Dermis microvascular lymphatic vessel endothelial cell (primary cell): ENCODE measurements at regions not wholly inside any gene's neighbourhood (a gene's known extent, or its start where the extent isn't known, plus 50 kb on each side); places are given as distances from the start of the nearest gene placed in this dataset.

ENCODE experiments used
- DNase-seq, 2 donors: peaks; one replicate each; pipeline versions ENCODE4 v3.0.0 to v3.0.0-alpha.2; 2010; ENCODE audit warnings: low read depth in 2 of 2

- no peak for DNase-seq
These were observed 1307.6 kb downstream of the XPNPEP1 start for GRCh38 chr10:108615576-108616320.

DNA sequence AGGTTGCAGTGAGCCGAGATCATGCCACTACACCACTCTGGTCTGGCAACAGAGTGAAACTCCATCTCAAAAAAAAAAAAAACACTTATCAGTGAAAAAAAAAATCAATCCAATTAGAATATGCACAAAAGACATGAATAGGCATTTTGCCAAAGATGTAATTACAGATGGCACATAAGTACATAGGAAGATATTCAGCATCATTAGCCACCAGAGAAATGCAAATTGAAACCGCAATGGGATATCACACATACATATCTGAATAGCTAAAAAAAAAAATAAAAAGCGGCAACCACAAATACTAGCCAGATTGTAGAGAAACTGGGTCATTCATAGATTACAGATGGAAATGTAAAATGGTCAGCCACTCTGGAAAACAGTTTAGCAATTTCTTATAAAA lies 1310.8 kb downstream of the XPNPEP1 start:
- DNase-seq, result no peak

GRCh38 chr10:108608860-108609259 lies 1314.5 kb downstream of the XPNPEP1 start:
- DNase-seq, result no peak

GRCh38 chr10:108601851-108602250 lies 1321.5 kb downstream of the XPNPEP1 start:
- peak in 1 of 2 donors; percentile 55 for DNase-seq

DNA sequence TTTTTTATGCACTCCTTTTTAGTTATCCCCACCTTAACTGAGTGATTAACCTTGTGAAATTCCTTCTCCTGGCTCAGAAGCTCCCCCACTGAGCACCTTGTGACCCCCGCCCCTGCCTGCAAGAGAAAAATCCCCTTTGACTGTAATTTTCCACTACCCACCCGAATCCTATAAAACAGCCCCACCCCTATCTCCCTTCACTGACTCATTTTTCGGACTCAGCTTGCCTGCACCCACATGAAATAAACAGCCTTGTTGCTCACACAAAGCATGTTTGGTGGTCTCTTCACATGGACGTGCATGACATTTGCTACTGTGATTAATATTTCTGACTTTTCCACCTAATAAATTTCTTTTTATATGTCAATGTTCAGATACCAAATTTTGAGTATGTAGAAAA lies 1322.8 kb downstream of the XPNPEP1 start:
- DNase-seq, result peak in 1 of 2 donors; percentile 35

GRCh38 chr10:108599317-108599716 lies 1324.0 kb downstream of the XPNPEP1 start:
- DNase-seq, result peak in 1 of 2 donors; percentile 40

GRCh38 chr10:108598831-108599230 lies 1324.5 kb downstream of the XPNPEP1 start:
- peak; percentile 30 to 49 for DNase-seq

- no peak for DNase-seq
These were observed 1325.0 kb downstream of the XPNPEP1 start for GRCh38 chr10:108598320-108598695.

- DNase-seq, result peak; percentile 59
These were observed 1325.5 kb downstream of the XPNPEP1 start for GRCh38 chr10:108597657-108598319.

DNA sequence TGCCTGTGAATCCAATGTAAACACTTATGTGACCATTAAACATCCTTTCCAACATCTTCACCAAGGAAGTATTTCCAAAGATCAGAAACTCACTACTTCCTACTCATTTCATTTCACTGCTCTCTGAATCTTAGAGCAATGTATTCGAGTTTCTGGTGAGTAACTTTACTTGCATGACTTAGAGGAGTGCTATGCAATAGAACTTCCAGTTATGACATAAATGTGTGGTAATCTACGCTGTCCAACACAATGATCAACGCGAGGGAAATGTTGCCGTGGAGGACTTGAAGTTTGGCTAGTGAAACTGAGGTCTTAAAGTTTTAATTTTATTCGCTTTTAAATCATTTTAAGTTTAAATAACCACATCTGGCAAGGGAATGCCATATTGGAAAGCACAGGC lies 1326.3 kb downstream of the XPNPEP1 start:
- no peak for DNase-seq

DNA sequence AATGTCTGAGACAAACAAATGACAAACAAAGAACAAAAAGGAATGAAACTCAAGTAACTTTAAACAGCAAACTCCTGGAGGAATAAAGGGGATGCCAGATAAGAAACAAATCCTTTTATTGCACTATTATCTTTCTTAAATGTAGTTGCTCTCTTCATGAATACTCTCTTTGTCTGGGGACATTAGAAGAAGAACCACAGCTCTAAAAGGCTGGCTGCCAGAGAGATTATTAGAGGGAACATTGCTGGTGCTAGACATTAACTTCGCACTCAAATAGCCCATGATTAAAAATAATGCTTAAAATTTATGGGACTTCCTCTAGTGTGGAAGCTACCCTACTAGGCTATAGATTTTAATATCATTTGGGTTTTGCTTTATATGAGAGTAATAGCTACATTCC lies 1330.4 kb downstream of the XPNPEP1 start:
- no peak for DNase-seq

DNA sequence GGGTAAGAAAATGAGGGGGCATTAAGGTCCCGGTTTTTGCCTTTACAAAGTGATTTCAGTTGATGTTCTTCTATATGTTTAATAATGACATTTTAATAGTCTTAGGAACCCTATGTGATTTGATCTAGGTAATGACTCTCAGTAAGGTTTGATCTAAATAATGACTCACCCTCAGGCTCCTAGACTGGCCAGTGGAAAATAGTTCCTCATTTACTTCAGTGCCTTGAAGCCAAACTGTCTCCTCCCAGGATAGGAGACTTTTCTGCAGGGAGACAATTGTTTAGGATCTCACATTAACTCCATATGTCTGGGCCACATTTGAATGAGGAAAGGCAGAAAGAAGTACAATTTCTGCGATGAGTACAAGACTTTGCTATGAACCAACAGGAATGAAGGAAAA lies 1331.9 kb downstream of the XPNPEP1 start:
- no peak for DNase-seq

- no peak for DNase-seq
These were observed 1336.9 kb downstream of the XPNPEP1 start for GRCh38 chr10:108586424-108586823.

DNA sequence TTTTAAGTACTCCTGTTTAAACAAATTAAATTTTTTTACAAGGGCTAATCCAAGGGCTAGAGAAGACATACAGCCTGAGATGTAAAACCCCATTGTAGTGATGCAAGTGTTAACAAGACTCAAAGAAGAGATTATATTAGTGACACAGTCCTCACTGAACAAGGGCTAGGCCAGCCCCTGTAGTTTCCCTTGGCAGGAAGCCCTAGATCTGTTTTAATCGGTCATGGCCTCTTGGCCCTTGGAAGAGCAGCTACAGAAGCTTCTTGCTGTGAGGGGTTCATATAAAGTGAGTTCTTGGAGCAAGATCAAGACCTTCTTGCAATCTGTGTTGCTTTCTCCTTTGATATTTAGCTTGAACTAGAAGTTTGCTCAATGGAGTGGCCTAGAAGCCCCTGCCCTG lies 1339.4 kb downstream of the XPNPEP1 start:
- DNase-seq, result no peak

- DNase-seq, result no peak
These were observed 1340.4 kb downstream of the XPNPEP1 start for GRCh38 chr10:108582888-108583287.

GRCh38 chr10:108582387-108582786 lies 1340.9 kb downstream of the XPNPEP1 start:
- DNase-seq, result peak in 1 of 2 donors; percentile 39

- DNase-seq, result no peak
These were observed 1345.1 kb downstream of the XPNPEP1 start for GRCh38 chr10:108578258-108578657.

- no peak for DNase-seq
These were observed 1349.1 kb downstream of the XPNPEP1 start for GRCh38 chr10:108574233-108574632.

DNA sequence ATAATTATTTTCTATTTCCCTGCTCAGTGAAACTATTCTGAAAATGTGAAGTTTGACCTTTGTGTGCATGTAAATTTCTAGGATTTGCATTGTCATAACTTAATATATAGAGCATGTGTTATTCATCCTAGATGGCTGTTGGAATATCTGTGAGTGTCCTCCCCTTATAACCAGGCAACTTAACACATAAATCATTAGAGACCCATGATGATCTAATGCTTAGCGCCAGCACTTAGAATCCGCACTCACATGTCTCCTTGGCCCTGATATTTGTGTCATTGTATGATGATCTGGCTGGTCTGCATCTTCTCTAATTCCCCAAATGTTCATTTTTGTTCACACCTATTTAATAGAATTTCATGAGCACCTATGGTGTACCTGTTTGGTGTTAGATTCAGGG lies 1354.5 kb downstream of the XPNPEP1 start:
- DNase-seq, result no peak

DNA sequence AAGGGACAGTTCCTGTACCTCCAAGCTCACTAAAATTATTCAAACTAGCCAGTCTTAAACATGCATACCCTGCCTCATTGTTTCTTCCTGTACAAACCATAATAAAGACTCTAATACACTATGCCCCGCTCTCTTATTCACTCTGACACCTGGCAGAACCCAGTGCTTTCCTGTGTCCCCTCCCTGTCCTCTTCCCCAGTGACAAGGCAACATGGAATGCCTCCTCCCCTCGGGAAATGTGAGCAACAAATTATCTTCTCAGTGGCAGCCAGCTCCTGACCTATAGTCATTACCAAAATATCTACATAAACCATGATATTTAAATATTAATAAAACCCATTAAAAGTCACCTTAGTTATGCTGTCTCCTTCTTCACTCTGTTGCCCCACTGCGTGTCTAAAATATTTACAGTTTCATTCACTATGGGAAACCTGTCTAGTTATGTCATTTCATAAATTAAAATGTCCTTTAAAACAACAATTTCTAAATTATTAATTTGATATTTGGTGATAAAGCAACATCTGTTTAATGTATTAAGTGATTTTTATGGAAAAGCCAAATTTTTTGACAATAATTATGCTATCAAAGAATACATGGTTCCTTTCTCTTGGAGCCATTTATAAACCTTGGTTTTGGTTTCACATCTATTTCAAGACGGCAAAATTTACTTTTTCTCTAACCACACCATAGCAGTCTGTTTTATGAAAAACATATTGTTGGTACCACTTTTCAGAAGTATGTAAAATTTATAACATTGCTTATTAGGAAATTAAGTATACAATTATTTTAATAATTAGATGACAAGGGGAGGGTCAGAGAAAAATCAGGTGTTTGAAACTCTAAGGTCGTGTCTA lies 1355.2 kb downstream of the XPNPEP1 start:
- no peak for DNase-seq

GRCh38 chr10:108566316-108567107 lies 1356.8 kb downstream of the XPNPEP1 start:
- no peak for DNase-seq
